Mesothelial cell of epicardium (in vitro differentiated cells): ENCODE measurements at regions not wholly inside any gene's neighbourhood (a gene's known extent, or its start where the extent isn't known, plus 50 kb on each side); places are given as distances from the start of the nearest gene placed in this dataset.
"Not testable (repeated sequence)": the region's sequence is repeated elsewhere in the genome, so short reads cannot be mapped to it uniquely, and the experiment has no call there.

Experiments
- DNase-seq, 2 experiments: peaks; one replicate each; pipeline ENCODE4 v3.0.0; 2021; ENCODE audit warnings: low spot score in 2 of 2; ENCODE audit not compliant: unreplicated experiment in 2 of 2
- H3K27ac Mint-ChIP-seq: 2 replicates; pipeline ENCODE4 v1.8.0; 2021; ENCODE audit warnings: mixed read lengths
- H3K27me3 Mint-ChIP-seq: 2 replicates; pipeline ENCODE4 v1.8.0; 2021; ENCODE audit warnings: low read depth, mixed read lengths
- H3K36me3 Mint-ChIP-seq: 2 replicates; pipeline ENCODE4 v1.8.0; 2021; ENCODE audit warnings: mixed read lengths
- H3K4me1 Mint-ChIP-seq: 2 replicates; pipeline ENCODE4 v1.8.0; 2021; ENCODE audit warnings: mixed read lengths
- H3K4me3 Mint-ChIP-seq: 2 replicates; pipeline ENCODE4 v1.8.0; 2021; ENCODE audit warnings: mild to moderate bottlenecking, moderate library complexity, mixed read lengths
- H3K9me3 Mint-ChIP-seq: 2 replicates; pipeline ENCODE4 v1.8.0; 2021; ENCODE audit warnings: mixed read lengths
- CTCF ChIP-seq: fragments of 200-600 bp; sonication (generic); IDR thresholded peaks from one replicate; pipeline ENCODE4 v1.5.0; 2021; ENCODE audit warnings: antibody characterized with exemption; ENCODE audit not compliant: unreplicated experiment

- H3K36me3 Mint-ChIP-seq: no peaks in the 10 kb centered on the region
- H3K9me3 Mint-ChIP-seq: no peaks in the 10 kb centered on the region
- H3K27ac Mint-ChIP-seq: peak overlapping the region; percentile 25
- TF ChIP-seq CTCF: no peak
- peaks cover 49% of the 10 kb centered on the region for H3K4me1 Mint-ChIP-seq
- no peaks in the 10 kb centered on the region for H3K27me3 Mint-ChIP-seq
- no peak overlapping the region for H3K4me3 Mint-ChIP-seq
- no peak for DNase-seq
Measured at GRCh38 chr12:67046062-67046461, 223.1 kb upstream of the CAND1 start.

GRCh38 chr12:67047634-67048033 lies 221.5 kb upstream of the CAND1 start:
- Mint-ChIP-seq H3K9me3 (no peaks in the 10 kb centered on the region), H3K27ac (no peak overlapping the region), H3K4me1 (peaks cover 39% of the 10 kb centered on the region), H3K36me3 (no peaks in the 10 kb centered on the region), H3K4me3 (no peak overlapping the region), H3K27me3 (no peaks in the 10 kb centered on the region)
- no peak for TF ChIP-seq CTCF
- DNase-seq: no peak

GRCh38 chr12:67048371-67048770 lies 220.8 kb upstream of the CAND1 start:
- Mint-ChIP-seq H3K36me3 (no peaks in the 10 kb centered on the region), H3K27me3 (no peaks in the 10 kb centered on the region), H3K9me3 (no peaks in the 10 kb centered on the region), H3K4me3 (no peak overlapping the region), H3K27ac (no peak overlapping the region), H3K4me1 (peaks cover 34% of the 10 kb centered on the region)
- DNase-seq: no peak
- no peak for TF ChIP-seq CTCF

GRCh38 chr12:67049199-67049598 lies 220.0 kb upstream of the CAND1 start:
- DNase-seq, H3K36me3 Mint-ChIP-seq, H3K27ac Mint-ChIP-seq, H3K9me3 Mint-ChIP-seq, H3K4me3 Mint-ChIP-seq, H3K27me3 Mint-ChIP-seq: not testable (repeated sequence)
- peaks cover 26% of the 10 kb centered on the region for H3K4me1 Mint-ChIP-seq

- Mint-ChIP-seq H3K36me3 (no peaks in the 10 kb centered on the region), H3K27me3 (no peaks in the 10 kb centered on the region), H3K27ac (peak overlapping the region; percentile 10), H3K4me1 (peaks cover 12% of the 10 kb centered on the region), H3K4me3 (no peak overlapping the region), H3K9me3 (no peaks in the 10 kb centered on the region)
- DNase-seq: no peak
- TF ChIP-seq CTCF: no peak
Measured at GRCh38 chr12:67052981-67053380, 216.2 kb upstream of the CAND1 start.

- Mint-ChIP-seq H3K36me3 (no peaks in the 10 kb centered on the region), H3K9me3 (no peaks in the 10 kb centered on the region), H3K4me1 (peaks cover 11% of the 10 kb centered on the region), H3K4me3 (no peak overlapping the region), H3K27me3 (no peaks in the 10 kb centered on the region), H3K27ac (no peak overlapping the region)
- DNase-seq: no peak
- no peak for TF ChIP-seq CTCF
Measured at GRCh38 chr12:67056329-67056728, 212.8 kb upstream of the CAND1 start.
